HEK293 (cell line): ENCODE measurements at regions not wholly inside any gene's neighbourhood (a gene's known extent, or its start where the extent isn't known, plus 50 kb on each side); places are given as distances from the start of the nearest gene placed in this dataset.

Source experiments
- CTCF ChIA-PET: fragments of 350-600 bp; formaldehyde crosslinking; extraction: SDS; loops from one replicate; lab custom pipeline; 2021; ENCODE audit warnings: antibody characterized with exemption; lab: Yijun Ruan, JAX
- POLR2A ChIA-PET: fragments of 300-600 bp; formaldehyde crosslinking; extraction: SDS; loops from one replicate; lab custom pipeline; 2020; ENCODE audit warnings: antibody characterized with exemption, inconsistent platforms; lab: Yijun Ruan, JAX
- H3K27ac ChIP-seq: fragments of 200-500 bp; sonication (Bioruptor generic); 2 replicates; pipeline ENCODE4 v1.5.1; 2014; ENCODE audit warnings: low read depth, low read length, control low read depth, inconsistent platforms; ENCODE audit errors: extremely low read depth
- H3K36me3 ChIP-seq, 2 experiments: fragments of 200-500 bp in 1 of 2; sonication (Bioruptor generic) in 1 of 2; 1 replicate in 1 of 2; 2 replicates in 1 of 2; pipeline ENCODE4 v1.5.1; 2014 to 2017; ENCODE audit warnings: inconsistent platforms in 2 of 2, low read length in 2 of 2; ENCODE audit not compliant: control insufficient read depth in 2 of 2, insufficient read depth in 1 of 2
- H3K4me1 ChIP-seq: fragments of 200-500 bp; sonication (Bioruptor generic); 2 replicates; pipeline ENCODE4 v1.5.1; 2014; ENCODE audit warnings: mild to moderate bottlenecking, low read length, inconsistent platforms; ENCODE audit not compliant: control insufficient read depth, insufficient read depth
- H3K4me3 ChIP-seq: 2 replicates; pipeline ENCODE4 v1.5.1; 2011; ENCODE audit warnings: low read depth, mild to moderate bottlenecking, control low read depth, low read length, moderate library complexity
- H3K9me3 ChIP-seq: fragments of 200-500 bp; sonication (Bioruptor generic); 2 replicates; pipeline ENCODE4 v1.5.1; 2014; ENCODE audit warnings: low read depth, low read length, inconsistent platforms; ENCODE audit not compliant: control insufficient read depth, insufficient read depth
- MEIS1 ChIP-seq: sonication (generic); formaldehyde crosslinking; IDR thresholded peaks from 2 replicates; pipeline ENCODE4 v1.8.1; 2022; ENCODE audit warnings: missing genetic modification reagents, mild to moderate bottlenecking, borderline replicate concordance
- ZBTB20 ChIP-seq: fragments of 450-650 bp; formaldehyde crosslinking; IDR thresholded peaks from 2 replicates; pipeline ENCODE4 v1.5.1; 2016; ENCODE audit warnings: missing biosample characterization, missing genetic modification characterization
- ZNF114 ChIP-seq: fragments of 450-650 bp; formaldehyde crosslinking; IDR thresholded peaks from 2 replicates; pipeline ENCODE4 v1.5.0; 2017; ENCODE audit warnings: missing biosample characterization, missing genetic modification characterization
- ZNF23 ChIP-seq: fragments of 450-650 bp; formaldehyde crosslinking; IDR thresholded peaks from 2 replicates; pipeline ENCODE4 v1.5.1; 2016; ENCODE audit warnings: missing biosample characterization, missing genetic modification characterization, borderline replicate concordance
- ZNF239 ChIP-seq: fragments of 450-650 bp; formaldehyde crosslinking; IDR thresholded peaks from 2 replicates; pipeline ENCODE4 v1.5.1; 2016; ENCODE audit warnings: missing biosample characterization, missing genetic modification characterization
- ZNF24 ChIP-seq: fragments of 450-650 bp; formaldehyde crosslinking; IDR thresholded peaks from 2 replicates; pipeline ENCODE4 v1.5.1; 2016; ENCODE audit warnings: missing biosample characterization, missing genetic modification characterization
- ZNF266 ChIP-seq: fragments of 450-650 bp; formaldehyde crosslinking; IDR thresholded peaks from 2 replicates; pipeline ENCODE4 v1.5.1; 2016; ENCODE audit warnings: missing biosample characterization, missing genetic modification characterization, low read depth
- ZNF335 ChIP-seq: fragments of 450-650 bp; formaldehyde crosslinking; conservative IDR thresholded peaks from 2 replicates; pipeline ENCODE4 v1.5.1; 2016; ENCODE audit warnings: missing biosample characterization, missing genetic modification characterization
- ZNF426 ChIP-seq: fragments of 450-650 bp; formaldehyde crosslinking; IDR thresholded peaks from 2 replicates; pipeline ENCODE4 v1.5.1; 2017; ENCODE audit warnings: missing biosample characterization, missing genetic modification characterization, mild to moderate bottlenecking, inconsistent platforms, moderate library complexity
- ZNF449 ChIP-seq: fragments of 450-650 bp; formaldehyde crosslinking; IDR thresholded peaks from 2 replicates; pipeline ENCODE4 v1.5.1; 2017; ENCODE audit warnings: missing biosample characterization, mild to moderate bottlenecking, missing genetic modification characterization, moderate library complexity
- ZNF510 ChIP-seq: fragments of 450-650 bp; formaldehyde crosslinking; IDR thresholded peaks from 2 replicates; pipeline ENCODE4 v1.5.1; 2018; ENCODE audit warnings: mild to moderate bottlenecking, missing genetic modification characterization, missing biosample characterization; ENCODE audit not compliant: insufficient replicate concordance
- ZNF514 ChIP-seq: fragments of 450-650 bp; formaldehyde crosslinking; IDR thresholded peaks from 2 replicates; pipeline ENCODE4 v1.5.1; 2016; ENCODE audit warnings: missing biosample characterization, missing genetic modification characterization
- ZNF560 ChIP-seq: fragments of 450-650 bp; formaldehyde crosslinking; IDR thresholded peaks from 2 replicates; pipeline ENCODE4 v1.5.1; 2017; ENCODE audit warnings: missing biosample characterization, missing genetic modification characterization, borderline replicate concordance
- ZNF626 ChIP-seq: fragments of 450-650 bp; sonication (Bioruptor Pico); formaldehyde crosslinking; IDR thresholded peaks from 2 replicates; pipeline ENCODE4 v1.5.1; 2018; ENCODE audit warnings: missing biosample characterization, missing genetic modification characterization, inconsistent platforms
- ZNF645 ChIP-seq: fragments of 450-650 bp; formaldehyde crosslinking; IDR thresholded peaks from 2 replicates; pipeline ENCODE4; 2016; ENCODE audit warnings: missing biosample characterization, missing genetic modification characterization
- ZNF692 ChIP-seq: fragments of 450-650 bp; formaldehyde crosslinking; IDR thresholded peaks from 2 replicates; pipeline ENCODE4 v1.5.1; 2016; ENCODE audit warnings: missing biosample characterization, missing genetic modification characterization
- ZNF830 ChIP-seq: fragments of 450-650 bp; IDR thresholded peaks from 2 replicates; pipeline ENCODE4 v1.5.0; 2018; ENCODE audit warnings: missing biosample characterization, missing genetic modification characterization, low read depth, mild to moderate bottlenecking, moderate library complexity
- ZSCAN5A ChIP-seq: fragments of 450-650 bp; formaldehyde crosslinking; IDR thresholded peaks from 2 replicates; pipeline ENCODE4 v1.5.1; 2016; ENCODE audit warnings: missing biosample characterization, missing genetic modification characterization
- ZXDB ChIP-seq: fragments of 450-650 bp; formaldehyde crosslinking; IDR thresholded peaks from 2 replicates; pipeline ENCODE4 v1.5.1; 2016; ENCODE audit warnings: missing biosample characterization, missing genetic modification characterization
- TF ChIP-seq, protein P1 (sequence below): fragments of 450-650 bp; formaldehyde crosslinking; IDR thresholded peaks from 2 replicates; pipeline ENCODE4 v1.5.1; 2016; ENCODE audit warnings: missing biosample characterization, missing genetic modification characterization, low read depth
- TF ChIP-seq, protein P2 (sequence below): fragments of 450-650 bp; formaldehyde crosslinking; IDR thresholded peaks from 2 replicates; pipeline ENCODE4 v1.5.1; 2016; ENCODE audit warnings: missing biosample characterization, missing genetic modification characterization

- TF ChIP-seq ZSCAN5A (no peak), MEIS1 (no peak)
Measured at GRCh38 chr11:79940974-79941735, 500.3 kb upstream of the TENM4 start (continued).

DNA sequence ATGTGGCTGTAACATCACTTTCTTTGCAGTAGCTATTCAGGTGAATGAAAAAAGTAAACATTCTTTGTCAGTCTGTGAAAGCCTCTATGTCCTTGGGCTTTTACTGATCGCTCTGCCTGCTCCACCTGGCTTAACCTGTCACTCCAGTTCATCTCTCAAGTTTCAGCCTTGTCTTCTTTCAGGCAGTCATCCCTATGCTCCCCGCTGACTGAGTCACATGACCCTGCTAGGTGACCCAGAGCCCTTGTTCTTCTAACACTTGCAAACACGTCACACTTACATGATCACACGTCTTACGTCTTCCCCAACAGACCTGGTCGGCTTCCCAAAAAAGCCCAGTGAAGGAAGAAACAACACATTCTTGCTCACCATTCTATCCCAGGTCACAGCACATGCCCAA, 499.3 kb upstream of the TENM4 start:
- Histone ChIP-seq H3K9me3 (no peaks in the 10 kb centered on the region), H3K27ac (no peak overlapping the region), H3K36me3 (no peaks in the 10 kb centered on the region), H3K4me3 (no peak overlapping the region), H3K4me1 (no peaks in the 10 kb centered on the region)
- CTCF ChIA-PET: no interaction called here
- TF ChIP-seq ZNF560 (tag by site-specific recombination) (no peak), ZNF692 (tag by site-specific recombination) (no peak), ZNF114 (no peak), ZNF510 (tag by site-specific recombination) (no peak), ZNF23 (tag by site-specific recombination) (no peak), ZNF449 (tag by site-specific recombination) (no peak), ZNF24 (tag by site-specific recombination) (no peak), ZNF266 (tag by site-specific recombination) (no peak), ZNF335 (tag by site-specific recombination) (no peak), ZNF626 (tag by site-specific recombination) (no peak), ZXDB (tag by site-specific recombination) (no peak), ZNF239 (no peak), ZNF426 (tag by site-specific recombination) (no peak), ZNF645 (tag by site-specific recombination) (no peak), ZBTB20 (tag by site-specific recombination) (no peak), ZNF514 (no peak), ZNF830 (no peak)
- TF ChIP-seq, protein P1, sequence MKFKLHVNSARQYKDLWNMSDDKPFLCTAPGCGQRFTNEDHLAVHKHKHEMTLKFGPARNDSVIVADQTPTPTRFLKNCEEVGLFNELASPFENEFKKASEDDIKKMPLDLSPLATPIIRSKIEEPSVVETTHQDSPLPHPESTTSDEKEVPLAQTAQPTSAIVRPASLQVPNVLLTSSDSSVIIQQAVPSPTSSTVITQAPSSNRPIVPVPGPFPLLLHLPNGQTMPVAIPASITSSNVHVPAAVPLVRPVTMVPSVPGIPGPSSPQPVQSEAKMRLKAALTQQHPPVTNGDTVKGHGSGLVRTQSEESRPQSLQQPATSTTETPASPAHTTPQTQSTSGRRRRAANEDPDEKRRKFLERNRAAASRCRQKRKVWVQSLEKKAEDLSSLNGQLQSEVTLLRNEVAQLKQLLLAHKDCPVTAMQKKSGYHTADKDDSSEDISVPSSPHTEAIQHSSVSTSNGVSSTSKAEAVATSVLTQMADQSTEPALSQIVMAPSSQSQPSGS: no peak
- TF ChIP-seq, protein P2, sequence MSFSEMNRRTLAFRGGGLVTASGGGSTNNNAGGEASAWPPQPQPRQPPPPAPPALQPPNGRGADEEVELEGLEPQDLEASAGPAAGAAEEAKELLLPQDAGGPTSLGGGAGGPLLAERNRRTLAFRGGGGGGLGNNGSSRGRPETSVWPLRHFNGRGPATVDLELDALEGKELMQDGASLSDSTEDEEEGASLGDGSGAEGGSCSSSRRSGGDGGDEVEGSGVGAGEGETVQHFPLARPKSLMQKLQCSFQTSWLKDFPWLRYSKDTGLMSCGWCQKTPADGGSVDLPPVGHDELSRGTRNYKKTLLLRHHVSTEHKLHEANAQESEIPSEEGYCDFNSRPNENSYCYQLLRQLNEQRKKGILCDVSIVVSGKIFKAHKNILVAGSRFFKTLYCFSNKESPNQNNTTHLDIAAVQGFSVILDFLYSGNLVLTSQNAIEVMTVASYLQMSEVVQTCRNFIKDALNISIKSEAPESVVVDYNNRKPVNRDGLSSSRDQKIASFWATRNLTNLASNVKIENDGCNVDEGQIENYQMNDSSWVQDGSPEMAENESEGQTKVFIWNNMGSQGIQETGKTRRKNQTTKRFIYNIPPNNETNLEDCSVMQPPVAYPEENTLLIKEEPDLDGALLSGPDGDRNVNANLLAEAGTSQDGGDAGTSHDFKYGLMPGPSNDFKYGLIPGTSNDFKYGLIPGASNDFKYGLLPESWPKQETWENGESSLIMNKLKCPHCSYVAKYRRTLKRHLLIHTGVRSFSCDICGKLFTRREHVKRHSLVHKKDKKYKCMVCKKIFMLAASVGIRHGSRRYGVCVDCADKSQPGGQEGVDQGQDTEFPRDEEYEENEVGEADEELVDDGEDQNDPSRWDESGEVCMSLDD (tag by site-specific recombination): no peak
- POLR2A ChIA-PET: no interaction called here
